ENCODE measurements at regions not wholly inside any gene's neighbourhood (a gene's known extent, or its start where the extent isn't known, plus 50 kb on each side); places are given as distances from the start of the nearest gene placed in this dataset.

DNA sequence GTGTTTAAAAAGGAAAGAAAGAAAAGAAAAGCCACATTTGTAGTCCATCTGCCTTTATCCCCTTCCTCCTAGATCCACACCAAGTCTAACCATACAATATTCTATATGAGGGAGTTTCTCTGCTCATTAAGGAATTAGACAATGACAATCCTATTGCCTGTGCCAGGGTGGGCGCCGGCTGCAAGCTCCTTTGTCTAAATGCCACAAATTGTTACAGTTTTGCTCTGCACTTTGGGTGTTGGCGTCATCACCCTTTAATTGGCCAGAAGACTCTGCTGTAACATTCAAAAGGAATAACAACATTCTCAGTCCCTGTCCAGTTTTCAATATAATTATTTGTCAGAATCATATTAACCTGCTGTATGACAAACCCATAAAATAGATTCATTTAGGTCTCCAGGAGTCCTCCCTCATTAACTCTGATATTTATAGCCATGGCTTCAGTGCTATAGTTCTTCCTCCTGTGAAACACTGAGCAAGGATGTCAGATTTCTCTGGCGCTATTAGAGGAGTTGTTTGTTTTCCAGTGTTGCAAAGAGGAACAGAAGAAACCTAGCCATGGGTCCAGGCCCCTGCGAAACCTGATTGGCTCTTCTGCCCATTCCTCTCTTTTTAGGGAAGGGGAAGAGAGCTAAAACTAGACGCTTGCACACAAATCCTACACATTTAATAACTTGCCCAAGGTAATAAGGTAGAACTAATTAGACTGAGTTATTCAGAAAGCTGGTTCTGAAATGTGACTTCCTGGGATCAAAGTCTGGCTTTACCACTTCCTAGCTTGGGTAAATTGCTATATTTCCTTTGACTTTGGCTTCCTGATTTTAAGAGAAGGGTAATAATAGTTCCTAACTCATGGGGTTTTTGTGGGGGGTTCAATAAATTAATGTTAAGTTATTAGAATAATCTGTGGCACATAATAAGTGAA is 112.4 kb downstream of the CD47 start:
- ATAC-seq (peak; percentile 17 to 69), DNase-seq (peak in 2 of 10 donors; percentile 28 to 31)
- H3K4me3 Mint-ChIP-seq = peak overlapping the region; percentile 40 to 83 (median 70)
- no peaks in the 10 kb centered on the region for H3K36me3 Mint-ChIP-seq
- POLR2A ChIA-PET = interaction anchor here (2.0 kb wide), 1 partner anchor 9 kb away, joined by 6 read pairs; no protein-coding TSS in a partner anchor
- no peaks in the 10 kb centered on the region for H3K27me3 Mint-ChIP-seq
- H3K9me3 Mint-ChIP-seq = no peaks in the 10 kb centered on the region
- H3K27ac Mint-ChIP-seq = peak overlapping the region in 7 of 10 donors; percentile 5 to 92 (median 63)
- H3K4me1 Mint-ChIP-seq = peaks cover 43 to 74% (median 67%) of the 10 kb centered on the region in 4 donors

DNA sequence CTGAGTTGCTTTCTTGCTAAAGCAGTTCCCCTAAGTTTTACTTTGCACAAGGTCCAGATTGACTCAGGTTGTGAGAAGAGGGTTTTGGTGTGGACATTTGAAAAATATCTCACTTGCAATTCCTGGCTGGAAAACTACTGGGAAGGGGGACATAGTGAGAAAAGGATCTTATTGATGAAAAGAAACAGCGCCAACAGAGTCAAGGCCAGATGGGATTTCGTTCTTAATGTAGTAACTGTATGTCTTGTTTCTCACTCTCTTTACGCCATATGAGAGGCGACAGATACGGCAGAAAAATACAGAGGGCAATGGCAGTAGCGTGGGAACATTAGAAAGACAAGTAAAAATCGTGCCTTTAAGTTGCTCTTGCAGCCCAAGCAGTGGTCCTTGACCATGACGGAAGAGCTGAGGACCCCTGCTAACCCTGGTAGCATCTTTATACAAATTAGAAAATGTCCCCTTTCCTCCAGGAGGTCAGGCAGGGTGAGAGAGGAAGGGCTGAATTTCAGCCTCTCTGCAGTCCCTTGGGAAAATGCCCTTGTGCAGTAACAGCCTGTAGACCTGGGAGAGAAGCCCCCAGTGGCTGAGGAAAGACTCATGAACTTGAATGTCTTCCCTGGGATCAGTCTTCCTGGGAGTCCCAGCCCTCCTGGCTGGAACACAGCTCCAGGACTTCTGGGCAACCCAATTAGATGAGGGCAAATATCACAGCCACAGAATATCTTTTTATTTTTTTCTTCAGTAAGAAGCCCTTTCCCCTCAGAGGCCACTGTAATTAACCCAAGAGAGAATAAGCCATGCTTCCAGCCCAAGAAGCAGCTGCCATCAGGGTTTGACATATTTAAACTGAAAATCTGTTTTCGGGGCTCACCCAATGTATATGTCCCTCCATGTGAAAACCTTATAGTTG is 113.4 kb downstream of the CD47 start:
- POLR2A ChIA-PET = interaction anchor here (1.1 to 2.0 kb wide), 4 partner anchors 8 to 148 kb away, joined by 3 to 6 read pairs (median 4); no protein-coding TSS in a partner anchor
- H3K4me1 Mint-ChIP-seq = peaks cover 43 to 74% (median 67%) of the 10 kb centered on the region in 4 donors
- no peaks in the 10 kb centered on the region for H3K36me3 Mint-ChIP-seq
- ATAC-seq = no peak
- peak overlapping the region in 6 of 10 donors; percentile 51 to 92 (median 63) for H3K27ac Mint-ChIP-seq
- H3K9me3 Mint-ChIP-seq = no peaks in the 10 kb centered on the region
- no peak for DNase-seq
- H3K27me3 Mint-ChIP-seq = no peaks in the 10 kb centered on the region
- H3K4me3 Mint-ChIP-seq = peak overlapping the region in 8 of 10 donors; percentile 7 to 83 (median 70)

DNA sequence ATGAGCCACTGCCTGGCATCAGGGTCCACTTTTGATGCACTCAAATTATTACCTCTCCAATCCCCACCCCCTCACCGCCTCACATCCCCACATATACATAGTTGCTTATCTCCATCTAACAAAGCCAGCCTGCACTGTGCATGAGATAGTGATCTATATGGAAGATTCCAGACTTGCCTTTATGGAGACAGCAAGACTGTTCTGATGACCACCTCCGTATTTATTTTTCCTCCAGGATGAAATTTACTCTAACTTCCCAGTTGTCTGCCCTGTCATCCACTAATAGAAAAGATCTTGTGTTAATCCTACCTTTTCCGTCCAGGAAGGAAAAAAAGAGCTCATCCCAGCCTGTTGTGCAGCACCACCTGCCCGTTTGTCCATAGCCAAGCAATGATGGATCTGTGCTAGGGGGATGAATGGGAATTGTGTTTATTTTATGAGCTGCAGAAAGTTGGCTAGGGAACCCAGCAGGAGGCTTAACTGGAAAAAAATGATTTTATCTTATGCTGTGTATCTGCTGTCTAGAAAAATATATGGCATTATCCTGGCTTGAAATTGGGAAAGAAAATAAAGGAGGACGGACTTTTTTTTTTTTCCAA is 114.5 kb downstream of the CD47 start:
- Mint-ChIP-seq H3K27ac (peak overlapping the region; percentile 76 to 92 (median 90)), H3K27me3 (no peaks in the 10 kb centered on the region), H3K36me3 (no peaks in the 10 kb centered on the region), H3K4me1 (peaks cover 40 to 67% (median 62%) of the 10 kb centered on the region in 4 donors), H3K9me3 (no peaks in the 10 kb centered on the region), H3K4me3 (peak overlapping the region; percentile 45 to 83 (median 70))
- DNase-seq (no peak), ATAC-seq (peak in 1 of 2 donors; percentile 20)
- POLR2A ChIA-PET = interaction anchor here (0.7 to 2.4 kb wide), 6 partner anchors 9 to 149 kb away, joined by 3 to 7 read pairs (median 4); no protein-coding TSS in a partner anchor

DNA sequence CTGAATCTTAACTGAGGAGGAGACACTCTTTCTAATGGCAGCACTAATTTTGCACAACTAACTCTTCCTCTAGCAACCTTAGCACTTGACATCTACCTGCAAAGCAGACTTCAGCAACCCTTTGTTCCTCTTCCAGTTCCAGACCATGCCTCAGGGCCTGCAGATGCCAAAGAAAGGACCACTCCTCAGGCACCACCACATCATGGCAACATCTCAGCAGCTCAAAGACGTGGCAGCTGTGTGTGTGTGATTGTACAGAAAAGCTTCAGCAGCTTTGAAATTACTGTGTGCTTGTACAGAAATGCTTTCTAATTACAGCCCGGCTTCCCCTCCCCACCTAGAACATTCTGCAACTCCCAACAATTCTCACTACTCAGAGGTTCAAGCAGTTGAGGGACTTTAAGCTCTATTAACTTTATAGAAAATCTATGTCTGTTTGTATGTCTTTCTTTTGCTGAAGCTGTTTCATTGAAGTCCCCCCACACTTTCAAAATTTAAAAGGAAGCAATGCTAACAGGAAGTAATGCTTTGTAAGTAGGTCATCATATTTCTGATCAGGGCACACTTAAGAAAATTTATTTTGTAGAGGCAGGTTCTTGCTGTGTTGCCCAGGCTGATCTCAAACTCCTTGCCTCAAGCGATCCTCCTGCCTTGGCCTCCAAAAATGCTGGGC is 115.2 kb downstream of the CD47 start:
- Mint-ChIP-seq H3K27me3 (no peaks in the 10 kb centered on the region), H3K4me1 (peaks cover 42 to 62% (median 59%) of the 10 kb centered on the region in 4 donors), H3K27ac (peak overlapping the region; percentile 76 to 92 (median 90)), H3K9me3 (no peaks in the 10 kb centered on the region), H3K4me3 (peak overlapping the region; percentile 45 to 83 (median 70)), H3K36me3 (no peaks in the 10 kb centered on the region)
- POLR2A ChIA-PET = interaction anchor here (0.7 to 2.4 kb wide), 4 partner anchors 12 to 247 kb away, joined by 3 to 7 read pairs (median 4); no protein-coding TSS in a partner anchor
- DNase-seq = peak in 3 of 10 donors; percentile 30 to 48 (median 36)
- peak; percentile 65 to 77 for ATAC-seq

DNA sequence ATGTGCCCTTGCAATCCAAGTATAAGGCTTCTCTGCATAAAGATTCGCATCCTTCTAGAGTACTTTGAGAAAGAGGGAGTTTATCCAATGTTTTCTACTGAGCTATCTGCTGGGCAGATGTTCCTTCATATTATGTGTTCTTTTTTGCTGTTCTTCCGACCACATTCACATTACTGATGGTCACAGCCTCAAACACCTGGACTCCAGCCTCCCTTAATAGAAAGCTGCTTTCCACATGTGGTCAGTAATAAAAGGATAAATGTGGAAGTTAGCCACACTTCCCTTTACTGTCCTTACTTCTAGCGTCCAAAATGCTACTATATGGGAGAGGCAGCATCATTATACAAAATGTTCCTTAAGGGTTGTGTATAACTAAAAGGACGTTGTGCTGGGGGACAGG is 116.9 kb downstream of the CD47 start:
- Mint-ChIP-seq H3K27me3 (no peaks in the 10 kb centered on the region), H3K4me3 (no peak overlapping the region), H3K36me3 (no peaks in the 10 kb centered on the region), H3K9me3 (no peaks in the 10 kb centered on the region), H3K27ac (no peak overlapping the region), H3K4me1 (peaks cover 41 to 57% (median 51%) of the 10 kb centered on the region in 4 donors)
- DNase-seq = no peak
- POLR2A ChIA-PET = interaction anchor here (1.0 to 1.2 kb wide), 2 partner anchors 12 to 70 kb away, joined by 3 read pairs; no protein-coding TSS in a partner anchor
- no peak for ATAC-seq

DNA sequence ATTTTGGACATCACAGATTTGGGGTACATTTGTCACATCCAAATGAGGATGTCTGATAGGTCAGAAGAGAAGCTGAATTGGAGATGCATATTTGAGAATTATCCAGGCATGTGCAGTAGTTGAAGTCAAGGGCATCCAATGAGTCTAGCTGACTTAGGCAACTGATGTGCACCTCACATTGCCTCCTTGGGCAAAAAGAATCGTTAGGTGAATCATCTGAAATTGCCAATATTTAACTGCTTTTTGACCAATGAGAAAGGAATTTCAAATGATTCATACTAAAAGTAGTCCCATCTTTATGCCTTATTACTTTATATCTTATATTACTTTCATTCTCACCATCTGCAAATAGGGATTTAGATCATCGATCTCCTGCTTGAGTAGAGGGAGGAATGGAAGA is 117.7 kb downstream of the CD47 start:
- no peaks in the 10 kb centered on the region for H3K9me3 Mint-ChIP-seq

DNA sequence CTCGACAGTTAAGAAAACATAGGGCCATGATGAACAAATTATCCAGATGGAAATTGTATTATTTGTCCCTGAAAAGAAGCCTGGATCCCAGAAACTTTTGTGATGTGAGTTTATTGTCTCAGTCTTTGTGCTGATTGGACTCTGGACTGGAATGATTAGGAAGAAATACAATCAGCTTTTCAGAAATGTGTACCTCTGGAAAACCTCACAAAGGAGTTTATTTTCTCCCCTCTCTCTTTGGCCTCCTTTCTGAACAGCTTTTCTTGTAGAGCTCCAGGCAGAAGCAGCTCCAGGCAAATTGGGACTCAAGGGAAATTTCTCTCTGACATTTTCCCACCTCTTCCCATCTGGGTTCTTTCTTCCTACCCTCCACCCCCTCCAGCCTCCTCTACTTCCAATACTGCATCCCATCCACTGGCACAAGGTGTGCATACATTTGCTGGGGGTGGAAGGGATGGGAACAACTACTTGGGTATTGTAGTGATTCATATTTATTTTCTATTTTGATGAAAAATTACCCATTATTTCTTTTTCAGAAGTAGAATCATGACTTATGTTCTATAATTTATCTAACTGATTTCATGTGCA is 119.7 kb downstream of the CD47 start:
- H3K27me3 Mint-ChIP-seq = no peaks in the 10 kb centered on the region
- H3K36me3 Mint-ChIP-seq = no peaks in the 10 kb centered on the region
- peak overlapping the region in 1 of 10 donors; percentile 24 for H3K27ac Mint-ChIP-seq
- H3K4me1 Mint-ChIP-seq = peaks cover 21 to 28% (median 23%) of the 10 kb centered on the region in 4 donors
- no peak for DNase-seq
- POLR2A ChIA-PET = no interaction called here
- H3K9me3 Mint-ChIP-seq = no peaks in the 10 kb centered on the region
- no peak for ATAC-seq
- H3K4me3 Mint-ChIP-seq = no peak overlapping the region

More for the DNA sequence above, 117.7 kb downstream of the CD47 start:
- peaks cover 36 to 49% (median 43%) of the 10 kb centered on the region in 4 donors for H3K4me1 Mint-ChIP-seq
- no peak overlapping the region for H3K4me3 Mint-ChIP-seq
- POLR2A ChIA-PET = no interaction called here
- H3K27me3 Mint-ChIP-seq = no peaks in the 10 kb centered on the region
- no peaks in the 10 kb centered on the region for H3K36me3 Mint-ChIP-seq
- DNase-seq = no peak
- H3K27ac Mint-ChIP-seq = peak overlapping the region in 3 of 10 donors; percentile 15 to 54 (median 52)
- no peak for ATAC-seq

DNA sequence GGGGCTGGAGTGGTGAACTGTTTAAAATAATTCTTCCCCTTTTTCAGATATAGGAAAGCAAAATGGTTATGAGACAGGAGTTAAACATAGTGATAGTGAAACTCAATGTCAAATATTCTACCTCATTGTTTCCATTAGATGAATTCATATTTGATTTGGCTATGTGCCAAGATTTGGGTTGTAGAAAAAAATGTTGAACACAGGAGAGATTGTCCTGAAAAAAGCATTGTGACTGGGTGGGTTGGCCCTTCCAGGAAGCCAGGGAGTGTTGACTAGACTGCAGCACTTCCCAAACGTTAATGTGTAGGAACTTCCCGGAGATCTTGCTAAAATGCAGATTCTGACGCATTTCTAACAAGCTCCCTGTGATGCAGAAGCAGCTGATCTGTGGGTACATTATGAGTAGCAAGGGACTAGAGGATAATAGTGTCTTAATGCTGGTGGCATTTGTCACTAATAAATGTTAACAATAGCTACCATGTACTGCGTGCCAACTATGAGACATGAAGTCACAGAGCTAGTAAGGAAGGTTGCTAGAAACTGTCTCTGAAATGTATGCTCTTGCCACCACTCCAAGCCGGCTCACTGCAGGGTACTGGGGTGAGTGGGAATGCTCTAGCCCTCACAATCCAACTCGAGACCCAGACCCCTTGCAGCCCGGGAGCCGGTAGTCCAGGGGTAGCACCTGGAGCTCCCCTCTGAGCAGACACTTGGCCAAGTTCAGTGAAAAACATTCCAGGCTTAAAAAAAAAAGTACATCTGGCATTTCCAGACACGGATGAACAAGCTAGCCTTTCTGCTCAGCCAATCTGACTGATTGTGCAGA is 120.6 kb downstream of the CD47 start:
- Mint-ChIP-seq H3K9me3 (no peaks in the 10 kb centered on the region), H3K36me3 (no peaks in the 10 kb centered on the region), H3K4me3 (no peak overlapping the region), H3K27ac (no peak overlapping the region), H3K4me1 (peaks cover 12 to 19% (median 15%) of the 10 kb centered on the region in 4 donors), H3K27me3 (no peaks in the 10 kb centered on the region)
- POLR2A ChIA-PET = no interaction called here
- DNase-seq = no peak
- no peak for ATAC-seq

DNA sequence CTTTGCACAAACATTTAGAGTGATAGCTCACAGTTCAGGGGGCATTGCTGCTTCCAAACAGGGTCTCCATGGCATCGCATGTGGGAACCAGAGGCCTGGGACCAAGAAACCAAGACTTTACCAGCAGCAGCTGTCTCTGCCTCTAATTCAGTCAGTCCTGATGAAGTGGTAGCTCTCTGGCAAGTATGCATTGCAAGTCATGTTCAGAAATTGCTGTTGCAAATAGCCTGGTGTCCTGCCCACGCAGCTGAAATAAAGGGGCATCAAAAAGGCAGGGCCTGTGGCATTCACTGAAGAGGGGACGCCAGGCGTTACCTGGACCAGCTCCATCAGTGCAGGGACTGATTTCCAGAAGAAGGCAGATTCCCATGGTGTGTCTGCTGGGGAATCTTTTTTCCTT is 121.3 kb downstream of the CD47 start:
- peaks cover 7 to 14% (median 11%) of the 10 kb centered on the region in 4 donors for H3K4me1 Mint-ChIP-seq
- no peak overlapping the region for H3K4me3 Mint-ChIP-seq
- H3K36me3 Mint-ChIP-seq = no peaks in the 10 kb centered on the region
- no peak for DNase-seq
- H3K27ac Mint-ChIP-seq = no peak overlapping the region
- no peaks in the 10 kb centered on the region for H3K27me3 Mint-ChIP-seq
- ATAC-seq = no peak
- H3K9me3 Mint-ChIP-seq = no peaks in the 10 kb centered on the region
- POLR2A ChIA-PET = no interaction called here

DNA sequence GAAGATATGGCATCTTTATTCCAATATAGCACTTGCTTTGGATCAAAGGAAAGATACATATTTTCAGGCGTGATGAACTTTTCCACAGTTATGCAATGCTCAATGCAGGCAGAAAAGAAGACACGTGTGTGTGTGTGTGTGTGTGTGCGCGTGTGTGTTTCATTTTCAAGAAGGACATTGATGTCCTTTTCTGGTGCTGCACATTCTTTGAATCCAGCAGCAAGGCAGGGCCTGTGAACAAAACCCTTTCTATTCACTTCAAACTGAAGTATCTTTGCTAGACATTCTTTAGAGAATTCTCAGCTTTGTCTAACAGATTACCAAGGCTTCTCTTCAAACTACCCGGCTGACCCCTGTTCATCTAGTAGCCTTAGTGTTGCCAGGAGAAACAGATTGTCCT is 124.6 kb downstream of the CD47 start:
- H3K4me3 Mint-ChIP-seq = no peak overlapping the region
- ATAC-seq = no peak
- H3K36me3 Mint-ChIP-seq = no peaks in the 10 kb centered on the region
- peaks cover 0 to 3% (median 0%) of the 10 kb centered on the region in 9 donors for H3K9me3 Mint-ChIP-seq
- H3K4me1 Mint-ChIP-seq = peaks cover 8 to 21% (median 14%) of the 10 kb centered on the region in 4 donors
- no peak overlapping the region for H3K27ac Mint-ChIP-seq
- POLR2A ChIA-PET = interaction anchor here (0.7 kb wide), 1 partner anchor 22 kb away, joined by 3 read pairs; no protein-coding TSS in a partner anchor
- no peak for DNase-seq
- H3K27me3 Mint-ChIP-seq = no peaks in the 10 kb centered on the region
